Panc1 (cell line): ENCODE measurements at regions not wholly inside any gene's neighbourhood (a gene's known extent, or its start where the extent isn't known, plus 50 kb on each side); places are given as distances from the start of the nearest gene placed in this dataset.

ENCODE experiments used
- ATAC-seq: fragments of 200-7000 bp; cut with Tn5 transposase; 2 replicates; pipeline ENCODE4 v1.9.1; 2020; ENCODE audit warnings: mild to moderate bottlenecking, moderate library complexity
- BruUV-seq: library from RNA; stranded (reverse); fragments of 400-500 nt; replicated peaks from 2 replicates; lab custom pipeline; 2021; lab: Mats Ljungman, UMichigan
- CTCF ChIA-PET: fragments of 300-600 bp; sonication (Branson Sonifier 250); formaldehyde crosslinking; loops from one replicate; lab custom pipeline; 2022; ENCODE audit warnings: antibody characterized with exemption; lab: Charles Lee
- POLR2A ChIA-PET: fragments of 300-600 bp; sonication (Branson Sonifier 250); formaldehyde crosslinking; loops from one replicate; lab custom pipeline; 2022; ENCODE audit warnings: antibody characterized with exemption; lab: Charles Lee
- DNase-seq: peaks from one replicate; pipeline ENCODE4 v3.0.0-alpha.2; 2010; ENCODE audit warnings: low read depth, low spot score
- H3K27ac ChIP-seq: 2 replicates; pipeline ENCODE4 v1.5.1; 2011; ENCODE audit warnings: mild to moderate bottlenecking, low read length, inconsistent platforms
- H3K27me3 ChIP-seq: fragments of 200-500 bp; sonication (Bioruptor generic); 2 replicates; pipeline ENCODE4 v1.6.0; 2014; ENCODE audit warnings: low read length, inconsistent platforms; ENCODE audit not compliant: control insufficient read depth, insufficient read depth
- H3K36me3 ChIP-seq: fragments of 200-500 bp; sonication (Bioruptor generic); 2 replicates; pipeline ENCODE4 v1.5.1; 2014; ENCODE audit warnings: inconsistent platforms, mild to moderate bottlenecking, low read length, moderate library complexity; ENCODE audit not compliant: control insufficient read depth, insufficient read depth
- H3K4me1 ChIP-seq: 2 replicates; pipeline ENCODE4 v1.5.1; 2011; ENCODE audit warnings: inconsistent platforms, mild to moderate bottlenecking, low read length, moderate library complexity; ENCODE audit not compliant: control insufficient read depth, insufficient read depth
- H3K4me3 ChIP-seq, 2 experiments: 2 replicates each; pipeline ENCODE4 v1.5.1; 2011 to 2012; ENCODE audit warnings: low read depth in 2 of 2, low read length in 2 of 2, mild to moderate bottlenecking in 2 of 2, inconsistent platforms in 1 of 2, moderate library complexity in 1 of 2
- H3K9me3 ChIP-seq: fragments of 200-500 bp; sonication (Bioruptor generic); 2 replicates; pipeline ENCODE4 v1.5.1; 2014; ENCODE audit warnings: low read depth, mild to moderate bottlenecking, inconsistent platforms, low read length, moderate library complexity; ENCODE audit not compliant: control insufficient read depth, insufficient read depth
- POLR2AphosphoS5 ChIP-seq: IDR thresholded peaks from 2 replicates; pipeline ENCODE4 v1.6.1; 2012; ENCODE audit warnings: mild to moderate bottlenecking, low read depth, low read length, moderate library complexity
- SIN3A ChIP-seq: IDR thresholded peaks from 2 replicates; pipeline ENCODE4 v1.6.1; 2012; ENCODE audit warnings: low read depth, mild to moderate bottlenecking, low read length, moderate library complexity, borderline replicate concordance; ENCODE audit not compliant: insufficient read depth
- TCF7L2 ChIP-seq: IDR thresholded peaks from 2 replicates; pipeline ENCODE4 v1.6.1; 2011; ENCODE audit warnings: mild to moderate bottlenecking, low read depth, low read length, inconsistent platforms
- in situ Hi-C: cut with HindIII; loops from 2 replicates; pipeline ENCODE4 v1.10.0; 2016; ENCODE audit warnings: low sequenced_read_pairs, low pct_unique_long_range_greater_than_20kb
- intact Hi-C: fragments of 100-400 bp; cut with micrococcal nuclease; formaldehyde crosslinking; loops from one replicate; pipeline ENCODE4 v1.10.0; 2022; ENCODE audit not compliant: unreplicated experiment
- TF ChIP-seq, protein P1 (sequence below): fragments of 450-650 bp; IDR thresholded peaks from 2 replicates; pipeline ENCODE4 v1.5.1; 2017; ENCODE audit warnings: mild to moderate bottlenecking
- TF ChIP-seq, protein P2 (sequence below), 2 experiments: IDR thresholded peaks; 2 replicates each; pipeline ENCODE4 v1.6.1; 2011 to 2012; ENCODE audit warnings: low read depth in 2 of 2, control low read depth in 1 of 2, low read length in 1 of 2, mild to moderate bottlenecking in 1 of 2, moderate library complexity in 1 of 2; ENCODE audit not compliant: insufficient read depth in 1 of 2

DNA sequence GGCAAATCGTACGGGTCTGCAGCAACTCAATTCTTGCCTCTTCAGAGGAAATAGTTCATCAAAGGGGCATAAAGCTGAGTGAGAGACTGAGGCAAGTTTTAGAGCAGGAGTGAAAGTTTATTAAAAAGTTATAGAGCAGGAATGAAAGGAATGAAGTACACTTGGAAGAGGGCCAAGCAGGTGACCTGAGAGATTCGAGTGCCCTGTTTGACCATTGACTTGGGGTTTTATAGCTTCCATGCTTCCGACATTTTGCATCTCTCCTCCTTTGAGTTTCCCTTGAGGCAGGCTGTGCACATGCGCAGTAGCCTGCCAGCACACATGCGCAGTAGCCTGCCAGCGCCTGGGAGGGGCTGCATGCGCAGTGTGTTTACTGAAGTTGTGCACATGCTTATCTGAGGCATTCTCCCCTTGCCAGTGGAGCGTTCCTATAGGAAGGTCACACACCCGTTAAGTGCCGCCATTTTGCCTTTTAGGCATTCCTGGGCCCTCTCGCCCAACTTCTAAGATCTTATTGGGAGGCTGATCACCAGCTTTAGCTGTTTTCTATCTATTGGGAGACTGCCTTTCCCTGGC, 265.5 kb upstream of the MGAT5 start:
- no peaks in the 10 kb centered on the region for H3K4me1 ChIP-seq
- TF ChIP-seq, protein P1, sequence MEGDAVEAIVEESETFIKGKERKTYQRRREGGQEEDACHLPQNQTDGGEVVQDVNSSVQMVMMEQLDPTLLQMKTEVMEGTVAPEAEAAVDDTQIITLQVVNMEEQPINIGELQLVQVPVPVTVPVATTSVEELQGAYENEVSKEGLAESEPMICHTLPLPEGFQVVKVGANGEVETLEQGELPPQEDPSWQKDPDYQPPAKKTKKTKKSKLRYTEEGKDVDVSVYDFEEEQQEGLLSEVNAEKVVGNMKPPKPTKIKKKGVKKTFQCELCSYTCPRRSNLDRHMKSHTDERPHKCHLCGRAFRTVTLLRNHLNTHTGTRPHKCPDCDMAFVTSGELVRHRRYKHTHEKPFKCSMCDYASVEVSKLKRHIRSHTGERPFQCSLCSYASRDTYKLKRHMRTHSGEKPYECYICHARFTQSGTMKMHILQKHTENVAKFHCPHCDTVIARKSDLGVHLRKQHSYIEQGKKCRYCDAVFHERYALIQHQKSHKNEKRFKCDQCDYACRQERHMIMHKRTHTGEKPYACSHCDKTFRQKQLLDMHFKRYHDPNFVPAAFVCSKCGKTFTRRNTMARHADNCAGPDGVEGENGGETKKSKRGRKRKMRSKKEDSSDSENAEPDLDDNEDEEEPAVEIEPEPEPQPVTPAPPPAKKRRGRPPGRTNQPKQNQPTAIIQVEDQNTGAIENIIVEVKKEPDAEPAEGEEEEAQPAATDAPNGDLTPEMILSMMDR = no peak
- TF ChIP-seq POLR2AphosphoS5 (no peak), SIN3A (no peak), TCF7L2 (no peak)
- TF ChIP-seq, protein P2, sequence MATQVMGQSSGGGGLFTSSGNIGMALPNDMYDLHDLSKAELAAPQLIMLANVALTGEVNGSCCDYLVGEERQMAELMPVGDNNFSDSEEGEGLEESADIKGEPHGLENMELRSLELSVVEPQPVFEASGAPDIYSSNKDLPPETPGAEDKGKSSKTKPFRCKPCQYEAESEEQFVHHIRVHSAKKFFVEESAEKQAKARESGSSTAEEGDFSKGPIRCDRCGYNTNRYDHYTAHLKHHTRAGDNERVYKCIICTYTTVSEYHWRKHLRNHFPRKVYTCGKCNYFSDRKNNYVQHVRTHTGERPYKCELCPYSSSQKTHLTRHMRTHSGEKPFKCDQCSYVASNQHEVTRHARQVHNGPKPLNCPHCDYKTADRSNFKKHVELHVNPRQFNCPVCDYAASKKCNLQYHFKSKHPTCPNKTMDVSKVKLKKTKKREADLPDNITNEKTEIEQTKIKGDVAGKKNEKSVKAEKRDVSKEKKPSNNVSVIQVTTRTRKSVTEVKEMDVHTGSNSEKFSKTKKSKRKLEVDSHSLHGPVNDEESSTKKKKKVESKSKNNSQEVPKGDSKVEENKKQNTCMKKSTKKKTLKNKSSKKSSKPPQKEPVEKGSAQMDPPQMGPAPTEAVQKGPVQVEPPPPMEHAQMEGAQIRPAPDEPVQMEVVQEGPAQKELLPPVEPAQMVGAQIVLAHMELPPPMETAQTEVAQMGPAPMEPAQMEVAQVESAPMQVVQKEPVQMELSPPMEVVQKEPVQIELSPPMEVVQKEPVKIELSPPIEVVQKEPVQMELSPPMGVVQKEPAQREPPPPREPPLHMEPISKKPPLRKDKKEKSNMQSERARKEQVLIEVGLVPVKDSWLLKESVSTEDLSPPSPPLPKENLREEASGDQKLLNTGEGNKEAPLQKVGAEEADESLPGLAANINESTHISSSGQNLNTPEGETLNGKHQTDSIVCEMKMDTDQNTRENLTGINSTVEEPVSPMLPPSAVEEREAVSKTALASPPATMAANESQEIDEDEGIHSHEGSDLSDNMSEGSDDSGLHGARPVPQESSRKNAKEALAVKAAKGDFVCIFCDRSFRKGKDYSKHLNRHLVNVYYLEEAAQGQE (IDR thresholded peaks at IDR 0.05; ENCODE audit: insufficient read depth in 1 of 2, low read depth in 2 of 2, low read length in 1 of 2) = no peak
- no peak overlapping the region for H3K27ac ChIP-seq
- no peaks in the 10 kb centered on the region for H3K36me3 ChIP-seq
- POLR2A ChIA-PET = no interaction called here
- ATAC-seq = no peak
- H3K9me3 ChIP-seq = no peaks in the 10 kb centered on the region
- CTCF ChIA-PET = no interaction called here
- BruUV-seq = no TSS peak
- H3K27me3 ChIP-seq = no peaks in the 10 kb centered on the region
- DNase-seq = no peak
- in situ Hi-C loops (no loop called here), intact Hi-C loops (no loop called here)
- H3K4me3 ChIP-seq = no peak overlapping the region

DNA sequence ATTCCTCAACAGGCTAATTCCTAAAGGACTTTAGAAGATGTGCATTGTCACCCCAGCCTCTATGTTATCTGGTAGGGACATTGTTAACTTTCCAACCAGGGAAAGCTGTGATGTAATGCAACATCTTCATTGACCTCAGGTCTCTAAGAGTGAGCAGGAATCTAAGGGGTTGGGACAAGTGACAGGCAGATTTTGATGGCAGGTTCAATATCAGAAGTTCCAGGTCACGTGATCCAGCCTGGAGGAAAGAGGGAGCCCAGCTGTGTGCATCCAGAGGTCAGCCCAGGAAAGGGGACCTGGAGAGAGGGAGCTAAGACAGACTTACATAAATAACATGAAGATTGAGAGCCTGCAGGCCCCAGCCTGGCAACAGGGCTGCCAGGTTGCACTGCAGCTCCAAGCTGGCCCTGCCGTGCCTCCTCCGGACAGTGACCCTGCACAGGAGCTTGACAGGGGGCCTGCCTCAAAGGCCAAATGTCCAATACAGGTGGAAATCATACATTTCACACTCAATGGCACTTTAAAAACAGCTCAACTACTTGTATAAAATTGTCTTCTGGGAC, 262.2 kb upstream of the MGAT5 start:
- POLR2A ChIA-PET = no interaction called here
- BruUV-seq = no TSS peak
- no peak for ATAC-seq
- no peak for DNase-seq
- H3K9me3 ChIP-seq = no peaks in the 10 kb centered on the region
- TF ChIP-seq, protein P2 (IDR thresholded peaks at IDR 0.05; ENCODE audit: insufficient read depth in 1 of 2, low read depth in 2 of 2, low read length in 1 of 2) = no peak
- TF ChIP-seq SIN3A (no peak), TCF7L2 (no peak), POLR2AphosphoS5 (no peak)
- TF ChIP-seq, protein P1 = no peak
- H3K4me3 ChIP-seq = no peak overlapping the region
- in situ Hi-C loops = no loop called here
- CTCF ChIA-PET = no interaction called here
- H3K36me3 ChIP-seq = no peaks in the 10 kb centered on the region
- no peaks in the 10 kb centered on the region for H3K27me3 ChIP-seq
- H3K4me1 ChIP-seq = no peaks in the 10 kb centered on the region
- no peak overlapping the region for H3K27ac ChIP-seq
- intact Hi-C loops = no loop called here
